Middle frontal gyrus (tissue), 1 donor: ENCODE measurements at regions not wholly inside any gene's neighbourhood (a gene's known extent, or its start where the extent isn't known, plus 50 kb on each side); places are given as distances from the start of the nearest gene placed in this dataset.

Experiments used
- DNase-seq: peaks from one replicate; pipeline ENCODE4 v3.0.0-alpha.2; 2015; ENCODE audit warnings: low spot score; ENCODE audit errors: extremely low spot score

DNA sequence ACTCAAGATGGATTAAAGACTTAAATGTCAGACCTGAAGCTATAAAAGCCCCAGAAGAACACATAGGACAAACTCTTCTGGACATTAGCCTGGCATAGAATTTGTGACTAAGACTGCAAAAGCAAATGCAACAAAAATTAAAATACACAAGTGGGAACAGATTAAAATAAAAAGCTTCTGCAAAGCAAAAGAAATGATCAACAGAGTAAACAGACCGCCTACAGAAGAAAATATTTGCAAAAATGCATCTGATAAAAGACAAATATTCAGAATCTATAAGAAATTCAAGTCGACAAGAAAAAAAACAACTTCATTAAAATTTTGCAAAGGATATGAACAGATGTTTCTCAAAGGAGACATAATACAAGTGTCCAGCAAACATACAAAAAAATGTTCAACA is 537.8 kb downstream of the SLITRK1 start:
- no peak for DNase-seq

DNA sequence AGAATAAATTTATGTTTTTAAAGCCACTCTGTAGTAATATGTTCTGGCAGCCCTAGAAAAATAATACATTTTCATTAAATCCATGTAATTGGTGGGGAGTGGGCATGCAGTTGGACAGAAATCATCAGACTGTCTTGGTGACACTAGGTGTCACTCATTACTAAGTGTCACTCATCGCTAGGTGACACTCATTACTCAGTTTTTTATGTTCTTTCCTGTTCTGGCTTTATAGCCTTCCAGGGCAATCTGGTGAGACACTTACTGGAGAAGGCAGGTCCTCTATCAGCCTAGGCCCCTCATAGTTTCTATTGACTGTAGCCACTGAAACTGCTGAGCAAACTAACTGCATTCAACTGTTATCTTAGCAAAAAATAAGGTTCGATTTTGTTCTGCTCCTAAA is 542.1 kb downstream of the SLITRK1 start:
- DNase-seq: no peak

DNA sequence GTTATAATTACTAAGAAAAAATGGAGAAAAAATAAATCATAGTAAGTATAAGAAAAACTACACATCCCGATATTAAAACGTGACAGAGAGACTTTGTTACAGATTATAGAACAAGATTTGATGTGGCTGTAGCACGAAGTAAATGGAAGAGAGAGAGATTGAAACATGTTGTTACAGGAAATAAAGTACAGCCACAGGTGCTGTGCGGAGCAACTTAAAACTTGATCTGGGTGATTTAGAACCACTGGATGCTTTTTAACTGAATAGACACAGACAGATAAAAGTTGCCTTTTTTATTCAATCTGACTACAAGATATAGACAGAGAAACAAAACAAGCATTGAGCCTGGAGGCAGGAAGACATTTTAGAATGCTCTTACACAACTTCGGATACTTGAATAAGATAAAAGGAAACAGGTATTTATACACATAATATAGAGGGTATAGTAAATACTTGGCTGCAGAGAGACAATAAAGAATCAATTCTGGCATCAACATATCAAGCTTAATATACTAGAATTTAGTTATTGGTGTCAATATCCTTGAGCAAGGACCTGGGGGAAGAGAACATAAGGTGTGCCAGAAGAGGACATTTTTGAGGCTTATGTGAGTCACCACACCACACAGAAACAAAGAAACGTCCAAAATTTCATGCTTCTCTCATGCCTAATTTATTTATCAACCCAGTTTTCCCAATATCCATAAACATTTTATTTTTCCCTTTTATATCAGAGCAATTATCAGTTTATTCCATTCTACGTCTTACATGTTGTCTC is 548.5 kb downstream of the SLITRK1 start:
- DNase-seq: no peak

DNA sequence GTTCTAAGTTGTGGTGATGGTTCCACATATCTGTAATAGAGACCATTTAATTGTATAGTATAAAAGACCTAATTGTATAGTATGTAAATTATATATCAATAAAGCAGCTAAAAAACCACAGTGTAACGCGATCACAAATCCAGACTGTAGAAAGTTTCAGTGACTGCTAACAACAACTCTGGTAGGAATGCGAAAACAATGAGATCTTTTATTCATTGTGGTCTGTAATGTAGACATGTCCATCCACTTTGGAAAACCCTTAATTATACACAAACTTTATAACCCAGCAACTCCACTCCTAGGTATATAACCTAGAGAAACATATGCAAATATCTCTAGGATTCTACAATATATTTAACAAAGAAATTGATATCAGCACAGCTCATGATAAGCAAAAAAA is 549.5 kb downstream of the SLITRK1 start:
- DNase-seq: no peak

GRCh38 chr13:83327091-83327490 is 555.2 kb downstream of the SLITRK1 start:
- DNase-seq: no peak

DNA sequence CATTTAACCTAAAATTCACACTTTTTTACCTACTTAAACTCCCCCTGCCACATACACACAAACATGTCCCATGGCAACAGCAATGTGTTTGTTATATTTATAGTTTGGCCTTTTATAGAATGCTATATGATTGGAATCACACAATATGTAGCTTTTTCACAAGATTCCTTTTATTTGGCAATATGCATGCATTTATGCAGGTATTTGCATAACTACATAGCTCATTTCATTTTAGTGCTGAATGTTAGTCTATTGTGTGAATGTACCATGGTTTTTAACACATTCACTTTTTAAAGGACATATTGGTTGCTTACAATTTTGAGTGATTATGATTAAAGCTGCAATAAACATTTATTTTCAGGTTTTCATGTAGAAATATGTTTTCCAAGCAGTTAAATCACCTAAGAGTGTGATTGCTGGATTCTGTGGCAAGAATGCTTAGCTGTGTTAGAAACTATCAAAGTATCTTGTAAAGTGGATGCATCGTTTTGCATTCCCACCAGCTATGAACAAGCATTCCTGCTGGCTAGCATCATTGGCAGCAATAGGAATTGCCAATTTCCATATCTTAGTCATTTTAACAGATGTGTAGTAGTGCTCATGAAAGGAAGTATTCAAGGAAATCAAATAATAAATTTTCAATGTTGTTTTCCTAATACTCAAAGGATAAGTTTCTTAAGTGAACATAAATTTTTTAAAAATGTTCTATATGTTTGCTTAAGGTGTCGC is 557.0 kb downstream of the SLITRK1 start:
- DNase-seq: no peak

GRCh38 chr13:83311886-83312577 is 570.2 kb downstream of the SLITRK1 start:
- DNase-seq: no peak

DNA sequence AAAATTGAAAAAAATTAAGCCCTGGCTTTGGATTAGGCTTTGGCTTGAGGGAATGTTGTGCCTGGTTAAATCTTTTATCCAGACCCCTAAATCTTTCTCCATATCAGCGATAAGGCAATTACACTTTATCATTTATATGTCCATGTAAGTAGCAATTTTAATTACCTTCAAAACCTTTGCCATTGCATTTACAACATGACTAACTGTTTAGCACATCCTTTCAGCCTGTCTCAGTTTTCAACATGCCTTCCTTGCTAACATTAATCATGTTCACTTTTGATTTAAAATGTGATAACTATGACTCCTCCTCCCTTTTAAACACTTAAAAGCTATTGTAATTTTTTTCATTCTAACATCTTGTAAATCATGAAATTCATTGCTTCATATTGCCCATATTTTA is 583.7 kb downstream of the SLITRK1 start:
- no peak for DNase-seq

DNA sequence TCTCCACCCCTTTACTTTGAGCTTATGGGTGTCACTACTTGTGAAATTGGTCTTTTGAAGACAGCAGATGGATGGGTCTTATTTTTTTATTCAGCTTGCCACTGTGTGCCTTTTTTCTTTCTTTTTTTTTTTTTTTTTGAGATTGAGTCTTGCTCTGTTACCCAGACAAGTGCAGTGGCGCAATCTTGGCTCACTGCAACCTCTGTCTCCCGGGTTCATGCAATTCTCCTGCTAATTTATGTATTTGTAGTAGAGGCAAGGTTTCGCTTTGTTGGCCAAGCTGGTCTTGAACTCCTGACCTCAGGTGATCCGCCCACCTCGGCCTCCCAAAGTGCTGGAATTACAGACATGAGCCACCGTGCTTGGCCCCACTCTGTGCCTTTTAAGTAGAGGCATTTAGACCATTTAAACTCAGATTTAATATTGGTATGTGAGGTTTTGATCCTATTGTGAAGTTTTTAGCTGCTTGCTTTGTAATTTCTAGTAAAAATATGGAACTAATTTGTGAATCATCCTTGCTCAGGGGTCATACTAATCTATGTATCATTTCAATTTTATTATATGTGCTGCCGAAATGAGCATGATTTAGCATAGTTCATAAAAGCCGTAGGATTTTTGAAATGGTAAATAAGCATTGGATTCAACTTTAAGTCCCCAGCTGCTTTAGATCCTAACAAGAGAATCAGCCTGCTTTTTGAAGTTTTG is 584.5 kb downstream of the SLITRK1 start:
- DNase-seq: no peak

DNA sequence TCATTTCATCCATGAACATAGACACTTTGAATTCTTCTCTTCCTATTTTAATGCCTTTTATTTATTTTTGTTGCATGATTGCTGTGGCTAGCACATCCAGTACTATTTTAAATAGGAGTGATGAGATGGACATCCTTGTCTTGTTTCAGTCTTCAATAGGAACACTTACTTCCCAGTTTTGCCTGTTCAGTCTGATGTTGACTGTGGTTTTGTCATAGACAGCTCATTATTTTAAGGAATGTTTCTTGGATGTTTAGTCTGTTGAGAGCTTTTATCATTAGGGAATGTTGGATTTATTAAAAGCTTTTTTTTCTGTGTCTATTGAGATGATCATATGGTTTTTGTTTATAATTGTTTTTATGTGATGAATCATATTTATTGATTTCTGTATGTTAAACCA is 586.6 kb downstream of the SLITRK1 start:
- no peak for DNase-seq

DNA sequence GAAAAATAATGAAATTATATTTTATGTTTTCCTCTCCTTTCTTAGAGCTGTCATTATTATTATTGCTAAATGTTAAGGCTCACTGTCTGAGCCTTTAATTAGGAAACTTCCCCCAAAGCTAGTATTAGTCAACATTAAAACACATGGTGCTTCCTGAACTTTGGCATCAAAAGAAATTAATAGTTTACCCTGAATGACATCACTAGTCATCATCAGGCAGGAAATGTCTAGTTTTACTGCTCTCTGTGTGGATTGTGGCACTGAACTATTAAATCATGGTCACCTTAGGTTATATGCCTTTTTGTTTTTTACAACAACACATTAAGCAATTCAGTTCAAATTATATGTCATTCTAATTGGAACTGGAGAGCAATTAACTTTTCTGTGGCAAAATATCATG is 595.5 kb downstream of the SLITRK1 start:
- no peak for DNase-seq

DNA sequence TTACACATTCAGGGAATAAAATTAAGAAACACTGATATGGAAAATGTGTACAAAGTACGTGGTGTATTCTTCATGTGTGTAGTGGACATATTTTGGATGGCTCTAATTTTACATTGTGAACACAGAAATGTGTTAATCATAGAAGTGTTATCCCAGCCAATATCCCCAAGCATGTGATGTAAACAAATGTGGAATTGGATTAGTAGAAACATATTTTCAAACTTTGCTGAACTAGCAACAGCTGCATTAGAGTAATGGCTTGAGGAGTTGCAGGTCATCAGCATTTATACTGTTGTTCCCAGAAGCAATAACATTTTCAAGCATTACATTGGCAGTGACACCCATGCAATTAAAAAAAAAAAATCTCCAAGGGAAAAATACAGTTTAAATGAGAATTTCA is 600.6 kb downstream of the SLITRK1 start:
- DNase-seq: no peak

GRCh38 chr13:83274679-83275078 is 607.6 kb downstream of the SLITRK1 start:
- DNase-seq: no peak

DNA sequence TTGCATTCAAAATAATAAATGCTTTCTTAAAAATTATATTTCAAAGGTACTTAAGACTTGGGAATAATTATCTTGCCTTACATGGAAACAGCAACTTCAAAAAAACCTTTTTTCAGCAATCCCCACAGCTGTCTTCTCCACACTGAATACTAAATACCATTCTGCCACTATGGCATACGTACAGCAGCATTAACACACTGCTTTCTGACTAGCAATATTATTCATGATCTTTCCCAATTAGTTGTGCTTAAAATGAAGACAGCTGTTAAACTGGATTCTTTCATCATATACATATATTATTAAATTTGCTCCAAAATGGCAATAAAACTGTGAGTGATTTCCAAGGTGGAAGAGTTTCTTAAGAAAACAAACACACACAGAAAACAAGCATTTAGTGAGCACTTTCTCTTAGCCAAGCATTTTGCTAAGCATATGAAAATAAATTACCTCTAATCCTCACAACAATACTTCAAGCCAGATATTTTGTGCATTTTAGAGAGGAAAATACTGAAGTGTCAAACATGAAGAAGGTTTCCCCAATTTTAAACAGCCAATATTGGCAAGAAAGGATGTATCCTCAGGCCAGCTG is 609.5 kb downstream of the SLITRK1 start:
- DNase-seq: no peak

GRCh38 chr13:83272076-83272475 is 610.2 kb downstream of the SLITRK1 start:
- DNase-seq: no peak

- DNase-seq: no peak
Observed at GRCh38 chr13:83265279-83265678, 617.0 kb downstream of the SLITRK1 start.

- DNase-seq: no peak
Observed at GRCh38 chr13:83248751-83249150, 633.5 kb downstream of the SLITRK1 start.

DNA sequence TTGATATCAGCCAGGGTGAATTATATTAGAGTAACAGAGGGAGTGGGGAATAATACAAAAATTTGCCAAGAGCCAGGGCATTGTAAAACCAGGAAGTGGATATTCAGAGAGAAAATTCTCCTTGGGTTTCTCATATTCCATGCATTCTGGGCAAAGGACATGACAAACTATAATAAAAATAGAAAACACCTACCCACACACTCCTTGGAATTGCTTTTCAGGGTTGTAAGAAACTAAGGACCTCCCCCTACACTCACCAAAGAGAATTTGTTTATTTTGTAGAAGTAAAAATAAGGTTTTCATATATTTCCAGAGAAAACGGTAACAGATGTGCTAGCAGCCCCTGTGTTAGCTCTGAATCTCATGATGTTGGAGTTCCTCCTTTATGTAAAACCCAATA is 649.6 kb downstream of the SLITRK1 start:
- no peak for DNase-seq

DNA sequence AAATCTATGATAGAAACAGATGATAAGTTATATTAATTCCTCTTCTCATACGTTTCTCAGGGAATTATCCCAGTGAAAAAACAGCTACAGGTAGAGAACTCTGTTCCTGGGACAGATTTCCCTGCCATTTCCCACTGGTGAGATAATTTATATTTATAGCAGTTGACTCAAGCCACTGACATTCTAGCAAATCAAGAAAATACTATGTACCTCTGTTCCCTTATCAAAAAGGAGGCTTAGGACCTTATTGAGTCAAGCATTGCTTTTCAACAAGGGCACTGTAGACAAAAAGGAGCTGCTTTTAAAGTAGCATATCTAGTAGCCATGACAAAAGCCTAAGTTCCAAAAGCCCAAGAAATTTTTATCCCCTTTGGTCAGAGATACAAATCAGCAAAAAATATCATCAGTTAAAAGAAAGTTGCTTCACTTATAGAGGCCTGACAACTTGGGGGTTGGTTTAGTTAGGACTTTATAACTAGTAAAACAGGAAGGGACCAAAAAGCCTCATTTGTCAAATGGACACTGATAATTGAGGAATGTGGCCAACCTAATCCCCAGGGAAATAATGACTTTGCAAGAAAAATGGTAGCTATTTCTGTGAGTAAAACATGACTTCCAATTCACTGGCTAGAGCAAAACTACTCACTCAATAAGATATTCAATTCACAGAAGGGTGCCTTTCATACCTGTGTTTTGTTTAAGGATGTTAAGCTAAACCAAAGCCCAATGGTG is 652.5 kb downstream of the SLITRK1 start:
- no peak for DNase-seq

GRCh38 chr13:83223546-83223945 is 658.7 kb downstream of the SLITRK1 start:
- no peak for DNase-seq

GRCh38 chr13:83221813-83222241 is 660.4 kb downstream of the SLITRK1 start:
- DNase-seq: no peak
